ENCODE measurements at regions not wholly inside any gene's neighbourhood (a gene's known extent, or its start where the extent isn't known, plus 50 kb on each side); places are given as distances from the start of the nearest gene placed in this dataset.

- H3K79me2 ChIP-seq (ENCODE audit: insufficient read depth, low read length) = no peaks in the 10 kb centered on the region
- H3K36me3 ChIP-seq (ENCODE audit: insufficient read depth, low read length) = no peaks in the 10 kb centered on the region
- H3K4me2 ChIP-seq (ENCODE audit: insufficient read depth, low read length) = no peak overlapping the region
- H3K27me3 ChIP-seq (ENCODE audit: insufficient read depth, low read length) = no peaks in the 10 kb centered on the region
- DNase-seq (ENCODE audit: insufficient read length, low spot score, missing footprints) = no peak
- no peak overlapping the region for H2AFZ ChIP-seq (ENCODE audit: low read length)
- no peaks in the 10 kb centered on the region for H3K9me3 ChIP-seq (ENCODE audit: low read depth, low read length)
- no peak overlapping the region for H3K4me3 ChIP-seq (ENCODE audit: insufficient read depth, low read length)
- no peak for TF ChIP-seq CTCF (IDR thresholded peaks at IDR 0.05; ENCODE audit: extremely low read depth, low read depth, low read length)
- no peaks in the 10 kb centered on the region for H4K20me1 ChIP-seq (ENCODE audit: insufficient read depth, low read length)
- H3K27ac ChIP-seq (ENCODE audit: low read depth, low read length) = peak overlapping the region; percentile 91
- peaks cover 53% of the 10 kb centered on the region for H3K4me1 ChIP-seq (ENCODE audit: insufficient read depth, low read length)
Observed at GRCh38 chr6:14709066-14709670, 536.7 kb upstream of the JARID2 start.

GRCh38 chr6:14709900-14710299 is 536.0 kb upstream of the JARID2 start:
- Histone ChIP-seq H3K4me2 (ENCODE audit: insufficient read depth, low read length) (no peak overlapping the region), H3K9me3 (ENCODE audit: low read depth, low read length) (no peaks in the 10 kb centered on the region), H3K36me3 (ENCODE audit: insufficient read depth, low read length) (no peaks in the 10 kb centered on the region), H3K27me3 (ENCODE audit: insufficient read depth, low read length) (no peaks in the 10 kb centered on the region), H3K4me1 (ENCODE audit: insufficient read depth, low read length) (peaks cover 50% of the 10 kb centered on the region), H3K27ac (ENCODE audit: low read depth, low read length) (peak overlapping the region; percentile 91), H3K79me2 (ENCODE audit: insufficient read depth, low read length) (no peaks in the 10 kb centered on the region), H4K20me1 (ENCODE audit: insufficient read depth, low read length) (no peaks in the 10 kb centered on the region), H2AFZ (ENCODE audit: low read length) (no peak overlapping the region), H3K4me3 (ENCODE audit: insufficient read depth, low read length) (no peak overlapping the region)
- no peak for TF ChIP-seq CTCF (IDR thresholded peaks at IDR 0.05; ENCODE audit: extremely low read depth, low read depth, low read length)
- no peak for DNase-seq (ENCODE audit: insufficient read length, low spot score, missing footprints)

- no peak overlapping the region for H2AFZ ChIP-seq (ENCODE audit: low read length)
- H3K9me3 ChIP-seq (ENCODE audit: low read depth, low read length) = no peaks in the 10 kb centered on the region
- H3K36me3 ChIP-seq (ENCODE audit: insufficient read depth, low read length) = no peaks in the 10 kb centered on the region
- H3K27ac ChIP-seq (ENCODE audit: low read depth, low read length) = peak overlapping the region; percentile 91
- no peak overlapping the region for H3K4me2 ChIP-seq (ENCODE audit: insufficient read depth, low read length)
- H3K79me2 ChIP-seq (ENCODE audit: insufficient read depth, low read length) = no peaks in the 10 kb centered on the region
- H3K4me3 ChIP-seq (ENCODE audit: insufficient read depth, low read length) = no peak overlapping the region
- no peak for TF ChIP-seq CTCF (IDR thresholded peaks at IDR 0.05; ENCODE audit: extremely low read depth, low read depth, low read length)
- H3K27me3 ChIP-seq (ENCODE audit: insufficient read depth, low read length) = no peaks in the 10 kb centered on the region
- peaks cover 45% of the 10 kb centered on the region for H3K4me1 ChIP-seq (ENCODE audit: insufficient read depth, low read length)
- DNase-seq (ENCODE audit: insufficient read length, low spot score, missing footprints) = no peak
- H4K20me1 ChIP-seq (ENCODE audit: insufficient read depth, low read length) = no peaks in the 10 kb centered on the region
Observed at GRCh38 chr6:14710421-14710820, 535.4 kb upstream of the JARID2 start.

GRCh38 chr6:14711056-14711703 is 534.7 kb upstream of the JARID2 start:
- H3K4me1 ChIP-seq (ENCODE audit: insufficient read depth, low read length) = peaks cover 38% of the 10 kb centered on the region
- peak overlapping the region; percentile 91 for H3K27ac ChIP-seq (ENCODE audit: low read depth, low read length)
- peak overlapping the region; percentile 5 for H2AFZ ChIP-seq (ENCODE audit: low read length)

More at GRCh38 chr6:14711056-14711703, 534.7 kb upstream of the JARID2 start:
- Histone ChIP-seq H3K79me2 (ENCODE audit: insufficient read depth, low read length) (no peaks in the 10 kb centered on the region), H3K27me3 (ENCODE audit: insufficient read depth, low read length) (no peaks in the 10 kb centered on the region), H3K4me3 (ENCODE audit: insufficient read depth, low read length) (no peak overlapping the region), H4K20me1 (ENCODE audit: insufficient read depth, low read length) (no peaks in the 10 kb centered on the region), H3K4me2 (ENCODE audit: insufficient read depth, low read length) (no peak overlapping the region), H3K9me3 (ENCODE audit: low read depth, low read length) (no peaks in the 10 kb centered on the region), H3K36me3 (ENCODE audit: insufficient read depth, low read length) (no peaks in the 10 kb centered on the region)
- peak; percentile 88 for TF ChIP-seq CTCF (IDR thresholded peaks at IDR 0.05; ENCODE audit: extremely low read depth, low read depth, low read length)
- peak; percentile 88 for DNase-seq (ENCODE audit: insufficient read length, low spot score, missing footprints)
